NCI-H2227 (cell line): ENCODE measurements at regions not wholly inside any gene's neighbourhood (a gene's known extent, or its start where the extent isn't known, plus 50 kb on each side); places are given as distances from the start of the nearest gene placed in this dataset.
"Not testable (repeated sequence)": the region's sequence is repeated elsewhere in the genome, so short reads cannot be mapped to it uniquely, and the experiment has no call there.

ENCODE experiments used
- DNase-seq: peaks from one replicate; lab custom pipeline; 2025; ENCODE audit not compliant: unreplicated experiment; lab: John Stamatoyannopoulos, UW

GRCh38 chr7:45401155-45401554 is 173.0 kb upstream of the ADCY1 start:
- no peak for DNase-seq

GRCh38 chr7:45401851-45402250 is 172.3 kb upstream of the ADCY1 start:
- no peak for DNase-seq

- DNase-seq: no peak
Observed at GRCh38 chr7:45402480-45403218, 171.5 kb upstream of the ADCY1 start.

GRCh38 chr7:45404622-45405021 is 169.5 kb upstream of the ADCY1 start:
- no peak for DNase-seq

- DNase-seq: no peak
Observed at GRCh38 chr7:45407730-45408408, 166.3 kb upstream of the ADCY1 start.

- DNase-seq: no peak
Observed at GRCh38 chr7:45408409-45408737, 165.8 kb upstream of the ADCY1 start.

- no peak for DNase-seq
Observed at GRCh38 chr7:45410893-45411292, 163.3 kb upstream of the ADCY1 start.

GRCh38 chr7:45413419-45413818 is 160.7 kb upstream of the ADCY1 start:
- DNase-seq: no peak

- no peak for DNase-seq
Observed at GRCh38 chr7:45414226-45414625, 159.9 kb upstream of the ADCY1 start.

- DNase-seq: no peak
Observed at GRCh38 chr7:45415265-45415664, 158.9 kb upstream of the ADCY1 start.

- DNase-seq: no peak
Observed at GRCh38 chr7:45416846-45417245, 157.3 kb upstream of the ADCY1 start.

- DNase-seq: no peak
Observed at GRCh38 chr7:45417268-45417667, 156.9 kb upstream of the ADCY1 start.

- DNase-seq: no peak
Observed at GRCh38 chr7:45417735-45418134, 156.4 kb upstream of the ADCY1 start.

- DNase-seq: no peak
Observed at GRCh38 chr7:45420843-45421495, 153.2 kb upstream of the ADCY1 start.

- DNase-seq: no peak
Observed at GRCh38 chr7:45421806-45422205, 152.4 kb upstream of the ADCY1 start.

- DNase-seq: no peak
Observed at GRCh38 chr7:45430397-45430796, 143.8 kb upstream of the ADCY1 start.

GRCh38 chr7:45434167-45434784 is 139.9 kb upstream of the ADCY1 start:
- no peak for DNase-seq

- no peak for DNase-seq
Observed at GRCh38 chr7:45435131-45435530, 139.0 kb upstream of the ADCY1 start.

GRCh38 chr7:45435846-45436245 is 138.3 kb upstream of the ADCY1 start:
- DNase-seq: no peak

GRCh38 chr7:45440776-45441175 is 133.4 kb upstream of the ADCY1 start:
- not testable (repeated sequence) for DNase-seq

- DNase-seq: no peak
Observed at GRCh38 chr7:45443263-45443662, 130.9 kb upstream of the ADCY1 start.
